ENCODE measurements at regions not wholly inside any gene's neighbourhood (a gene's known extent, or its start where the extent isn't known, plus 50 kb on each side); places are given as distances from the start of the nearest gene placed in this dataset.

DNA sequence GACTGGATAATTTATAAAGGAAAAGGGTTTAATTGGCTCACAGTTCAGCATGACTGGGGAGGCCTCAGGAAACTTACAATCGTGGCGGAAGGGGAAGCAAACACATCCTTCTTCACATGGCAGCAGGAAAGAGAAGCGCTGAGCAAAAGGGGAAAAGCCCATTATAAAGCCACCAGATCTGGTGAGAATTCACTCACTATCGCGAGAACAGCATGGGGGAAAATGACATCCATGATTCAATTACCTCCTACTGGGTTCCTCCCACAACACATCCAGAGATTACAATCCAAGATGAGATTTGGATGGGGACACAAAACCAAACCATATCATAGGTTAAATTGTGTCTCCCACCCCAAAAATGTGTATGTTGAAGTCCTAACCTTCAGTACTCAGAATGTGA lies 491.7 kb downstream of the SETD4 start:
- DNase-seq (ENCODE audit: low read depth, low spot score) = no peak
- POLR2A ChIA-PET = no interaction called here
- CTCF ChIA-PET = no interaction called here
- no peak overlapping the region for H3K4me3 ChIP-seq (ENCODE audit: low read depth, low read length)
- TF ChIP-seq, protein P1, sequence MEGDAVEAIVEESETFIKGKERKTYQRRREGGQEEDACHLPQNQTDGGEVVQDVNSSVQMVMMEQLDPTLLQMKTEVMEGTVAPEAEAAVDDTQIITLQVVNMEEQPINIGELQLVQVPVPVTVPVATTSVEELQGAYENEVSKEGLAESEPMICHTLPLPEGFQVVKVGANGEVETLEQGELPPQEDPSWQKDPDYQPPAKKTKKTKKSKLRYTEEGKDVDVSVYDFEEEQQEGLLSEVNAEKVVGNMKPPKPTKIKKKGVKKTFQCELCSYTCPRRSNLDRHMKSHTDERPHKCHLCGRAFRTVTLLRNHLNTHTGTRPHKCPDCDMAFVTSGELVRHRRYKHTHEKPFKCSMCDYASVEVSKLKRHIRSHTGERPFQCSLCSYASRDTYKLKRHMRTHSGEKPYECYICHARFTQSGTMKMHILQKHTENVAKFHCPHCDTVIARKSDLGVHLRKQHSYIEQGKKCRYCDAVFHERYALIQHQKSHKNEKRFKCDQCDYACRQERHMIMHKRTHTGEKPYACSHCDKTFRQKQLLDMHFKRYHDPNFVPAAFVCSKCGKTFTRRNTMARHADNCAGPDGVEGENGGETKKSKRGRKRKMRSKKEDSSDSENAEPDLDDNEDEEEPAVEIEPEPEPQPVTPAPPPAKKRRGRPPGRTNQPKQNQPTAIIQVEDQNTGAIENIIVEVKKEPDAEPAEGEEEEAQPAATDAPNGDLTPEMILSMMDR (IDR thresholded peaks at IDR 0.05; ENCODE audit: insufficient read depth, low read length, missing control alignments) = no peak

DNA sequence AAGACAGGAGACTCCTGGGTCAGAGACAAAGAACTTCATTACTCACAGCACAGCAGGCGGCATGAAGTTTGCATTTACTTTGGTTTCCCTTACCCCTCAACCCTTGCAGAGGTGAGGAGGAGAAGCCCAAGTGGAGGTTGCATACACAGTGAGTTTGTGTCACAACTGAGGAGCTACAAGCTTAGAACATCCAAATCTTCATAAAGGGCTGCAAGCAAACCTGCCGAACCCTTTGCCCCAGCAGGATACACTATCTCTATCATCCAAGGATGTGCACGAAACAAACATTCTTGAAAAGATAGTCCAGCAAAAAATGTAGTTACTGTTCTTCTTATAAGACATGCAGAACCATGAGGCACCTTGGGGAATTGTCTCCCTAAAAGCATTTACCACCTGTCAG lies 493.5 kb downstream of the SETD4 start:
- H3K4me3 ChIP-seq (ENCODE audit: low read depth, low read length) = no peak overlapping the region
- DNase-seq (ENCODE audit: low read depth, low spot score) = no peak
- ChIA-PET CTCF (interaction anchor here (0.9 to 2.1 kb wide), 2 partner anchors 12 to 273 kb away, joined by 3 to 5 read pairs; no protein-coding TSS in a partner anchor), POLR2A (no interaction called here)
- TF ChIP-seq, protein P1 (IDR thresholded peaks at IDR 0.05; ENCODE audit: insufficient read depth, low read length, missing control alignments) = no peak

DNA sequence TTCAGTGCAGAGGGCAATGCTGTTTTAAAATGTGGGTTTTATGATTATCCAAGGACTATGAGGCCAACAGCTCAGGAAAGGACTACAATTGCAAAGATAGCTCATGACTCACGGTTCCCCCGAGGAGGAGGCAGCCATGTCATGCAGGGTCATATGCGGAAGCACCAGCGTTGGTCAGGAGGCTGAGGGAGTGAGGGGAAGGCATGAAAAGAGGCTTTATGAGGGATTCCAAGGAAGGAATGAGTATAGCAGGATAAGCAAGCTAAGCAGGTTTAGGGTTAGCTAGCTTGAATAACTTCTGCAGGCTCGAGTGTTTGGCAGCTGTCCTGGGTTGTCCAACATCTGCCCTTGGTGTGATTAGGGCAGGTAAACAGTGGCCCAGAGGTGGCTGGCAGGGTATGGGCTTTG lies 495.1 kb downstream of the SETD4 start:
- DNase-seq (ENCODE audit: low read depth, low spot score) = peak; percentile 86
- ChIA-PET CTCF (interaction anchor here (0.8 to 1.6 kb wide), 5 partner anchors 18 to 819 kb away, joined by 3 to 4 read pairs (median 3); no protein-coding TSS in a partner anchor), POLR2A (interaction anchor here (0.6 to 1.7 kb wide), 4 partner anchors 13 to 878 kb away, joined by 3 to 6 read pairs (median 3); no protein-coding TSS in a partner anchor)
- TF ChIP-seq, protein P1 (IDR thresholded peaks at IDR 0.05; ENCODE audit: insufficient read depth, low read length, missing control alignments) = no peak
- no peak overlapping the region for H3K4me3 ChIP-seq (ENCODE audit: low read depth, low read length)

DNA sequence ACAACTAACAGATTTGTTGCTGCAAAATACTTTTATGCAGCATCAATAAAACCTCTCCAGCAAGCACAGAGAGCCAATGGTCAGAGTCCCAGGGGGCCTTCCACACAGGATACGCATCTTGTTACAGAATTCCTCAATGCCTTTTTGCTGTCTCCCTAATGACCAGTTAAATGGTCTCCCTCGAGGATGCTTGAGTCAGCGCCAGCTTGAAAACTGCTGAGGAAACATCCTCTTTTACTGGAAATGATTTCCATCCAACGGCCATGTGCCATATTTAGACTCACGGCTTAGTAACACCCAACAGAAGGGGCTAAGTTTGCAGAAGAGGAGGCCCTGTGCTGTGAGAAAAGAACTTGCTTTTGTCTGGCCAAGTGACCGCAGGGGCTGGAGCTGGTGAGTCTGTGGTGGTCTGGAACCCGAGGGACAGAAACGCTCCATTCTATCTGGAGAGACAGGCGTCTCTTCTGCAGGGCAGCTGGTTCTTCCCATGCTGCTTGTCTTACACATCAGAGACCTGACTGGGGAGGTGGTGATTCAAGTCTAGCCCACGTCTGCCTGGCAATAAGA lies 496.4 kb downstream of the SETD4 start:
- POLR2A ChIA-PET = interaction anchor here (0.6 to 1.7 kb wide), 5 partner anchors 12 to 679 kb away, joined by 3 to 6 read pairs (median 3); no protein-coding TSS in a partner anchor
- TF ChIP-seq, protein P1 (IDR thresholded peaks at IDR 0.05; ENCODE audit: insufficient read depth, low read length, missing control alignments) = no peak
- peak; percentile 99 for DNase-seq (ENCODE audit: low read depth, low spot score)
- CTCF ChIA-PET = interaction anchor here (1.9 kb wide), 1 partner anchor 276 kb away, joined by 6 read pairs; no protein-coding TSS in a partner anchor
- peak overlapping the region; percentile 43 for H3K4me3 ChIP-seq (ENCODE audit: low read depth, low read length)

DNA sequence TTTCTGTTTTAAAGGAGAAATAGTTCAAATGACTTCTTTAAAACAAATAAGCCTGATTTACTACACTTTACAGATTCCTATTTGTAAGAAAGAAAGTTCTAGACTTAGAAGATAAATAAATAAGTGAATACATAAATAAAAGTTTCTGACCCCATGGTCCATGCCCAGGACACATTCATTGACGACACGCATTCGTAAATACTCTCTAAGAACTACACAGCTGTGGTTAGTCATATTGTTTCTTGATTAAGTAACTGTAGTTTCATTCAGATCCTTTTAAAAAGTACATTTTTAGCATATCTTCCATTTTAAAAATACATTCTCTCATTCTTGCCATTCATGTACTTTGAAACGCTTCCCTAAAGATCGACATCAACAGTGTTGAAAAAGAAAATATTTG lies 497.4 kb downstream of the SETD4 start:
- CTCF ChIA-PET = interaction anchor here (1.9 kb wide), 1 partner anchor 277 kb away, joined by 6 read pairs; no protein-coding TSS in a partner anchor
- no peak overlapping the region for H3K4me3 ChIP-seq (ENCODE audit: low read depth, low read length)
- POLR2A ChIA-PET = interaction anchor here (0.7 kb wide), 1 partner anchor 30 kb away, joined by 3 read pairs; no protein-coding TSS in a partner anchor
- TF ChIP-seq, protein P1 (IDR thresholded peaks at IDR 0.05; ENCODE audit: insufficient read depth, low read length, missing control alignments) = no peak
- no peak for DNase-seq (ENCODE audit: low read depth, low spot score)

DNA sequence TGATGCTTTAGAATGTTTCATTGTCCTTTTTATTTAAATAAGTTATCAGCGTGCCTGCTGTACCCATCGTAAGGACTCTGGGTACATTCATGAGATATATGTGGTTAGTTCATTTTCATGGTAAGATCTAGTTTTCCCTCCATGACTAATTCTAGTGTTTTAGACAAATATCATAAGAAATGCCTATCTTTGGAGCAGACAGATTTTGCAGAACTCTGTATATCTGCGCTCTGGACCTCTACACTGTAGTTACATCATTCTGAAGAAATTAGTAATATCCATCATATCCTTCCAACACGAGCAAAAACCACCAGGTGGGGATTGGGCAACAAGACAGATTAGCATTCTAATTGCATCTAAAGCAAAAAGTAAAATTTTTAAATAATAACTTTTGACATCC lies 499.2 kb downstream of the SETD4 start:
- CTCF ChIA-PET = interaction anchor here (2.2 kb wide), 1 partner anchor 279 kb away, joined by 10 read pairs; no protein-coding TSS in a partner anchor
- no peak overlapping the region for H3K4me3 ChIP-seq (ENCODE audit: low read depth, low read length)
- TF ChIP-seq, protein P1 (IDR thresholded peaks at IDR 0.05; ENCODE audit: insufficient read depth, low read length, missing control alignments) = no peak
- POLR2A ChIA-PET = no interaction called here
- DNase-seq (ENCODE audit: low read depth, low spot score) = no peak

Measured in AG04449 (cell line).